ENCODE measurements at regions not wholly inside any gene's neighbourhood (a gene's known extent, or its start where the extent isn't known, plus 50 kb on each side); places are given as distances from the start of the nearest gene placed in this dataset.

DNA sequence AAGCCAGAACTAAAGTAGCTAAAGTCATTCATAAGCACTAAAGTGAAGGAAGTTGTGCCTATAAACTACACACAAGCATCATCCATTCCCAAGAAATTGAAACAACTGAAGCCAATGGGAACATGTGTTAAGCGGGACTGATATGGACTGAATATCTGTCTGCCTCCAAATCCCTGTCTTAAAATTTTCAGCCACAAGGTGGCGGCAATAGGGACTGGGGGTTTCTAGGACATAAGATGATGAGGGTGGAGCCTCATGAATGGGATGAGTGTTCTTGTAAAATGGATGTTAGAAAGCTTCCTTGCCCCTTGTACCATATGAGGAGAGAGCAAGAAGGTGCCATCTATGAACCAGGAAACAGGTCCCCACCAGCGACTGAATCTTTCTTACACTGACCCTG is 1317.5 kb downstream of the CDY2B start:
- TF ChIP-seq, protein P1, sequence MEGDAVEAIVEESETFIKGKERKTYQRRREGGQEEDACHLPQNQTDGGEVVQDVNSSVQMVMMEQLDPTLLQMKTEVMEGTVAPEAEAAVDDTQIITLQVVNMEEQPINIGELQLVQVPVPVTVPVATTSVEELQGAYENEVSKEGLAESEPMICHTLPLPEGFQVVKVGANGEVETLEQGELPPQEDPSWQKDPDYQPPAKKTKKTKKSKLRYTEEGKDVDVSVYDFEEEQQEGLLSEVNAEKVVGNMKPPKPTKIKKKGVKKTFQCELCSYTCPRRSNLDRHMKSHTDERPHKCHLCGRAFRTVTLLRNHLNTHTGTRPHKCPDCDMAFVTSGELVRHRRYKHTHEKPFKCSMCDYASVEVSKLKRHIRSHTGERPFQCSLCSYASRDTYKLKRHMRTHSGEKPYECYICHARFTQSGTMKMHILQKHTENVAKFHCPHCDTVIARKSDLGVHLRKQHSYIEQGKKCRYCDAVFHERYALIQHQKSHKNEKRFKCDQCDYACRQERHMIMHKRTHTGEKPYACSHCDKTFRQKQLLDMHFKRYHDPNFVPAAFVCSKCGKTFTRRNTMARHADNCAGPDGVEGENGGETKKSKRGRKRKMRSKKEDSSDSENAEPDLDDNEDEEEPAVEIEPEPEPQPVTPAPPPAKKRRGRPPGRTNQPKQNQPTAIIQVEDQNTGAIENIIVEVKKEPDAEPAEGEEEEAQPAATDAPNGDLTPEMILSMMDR (IDR thresholded peaks at IDR 0.05; ENCODE audit: low read depth, low read length, missing input control), result no peak
- no peak for TF ChIP-seq GABPA (IDR thresholded peaks at IDR 0.05 in 1 of 2, conservative IDR thresholded peaks at IDR 0.05 in 1 of 2)
- TF ChIP-seq, protein P2, sequence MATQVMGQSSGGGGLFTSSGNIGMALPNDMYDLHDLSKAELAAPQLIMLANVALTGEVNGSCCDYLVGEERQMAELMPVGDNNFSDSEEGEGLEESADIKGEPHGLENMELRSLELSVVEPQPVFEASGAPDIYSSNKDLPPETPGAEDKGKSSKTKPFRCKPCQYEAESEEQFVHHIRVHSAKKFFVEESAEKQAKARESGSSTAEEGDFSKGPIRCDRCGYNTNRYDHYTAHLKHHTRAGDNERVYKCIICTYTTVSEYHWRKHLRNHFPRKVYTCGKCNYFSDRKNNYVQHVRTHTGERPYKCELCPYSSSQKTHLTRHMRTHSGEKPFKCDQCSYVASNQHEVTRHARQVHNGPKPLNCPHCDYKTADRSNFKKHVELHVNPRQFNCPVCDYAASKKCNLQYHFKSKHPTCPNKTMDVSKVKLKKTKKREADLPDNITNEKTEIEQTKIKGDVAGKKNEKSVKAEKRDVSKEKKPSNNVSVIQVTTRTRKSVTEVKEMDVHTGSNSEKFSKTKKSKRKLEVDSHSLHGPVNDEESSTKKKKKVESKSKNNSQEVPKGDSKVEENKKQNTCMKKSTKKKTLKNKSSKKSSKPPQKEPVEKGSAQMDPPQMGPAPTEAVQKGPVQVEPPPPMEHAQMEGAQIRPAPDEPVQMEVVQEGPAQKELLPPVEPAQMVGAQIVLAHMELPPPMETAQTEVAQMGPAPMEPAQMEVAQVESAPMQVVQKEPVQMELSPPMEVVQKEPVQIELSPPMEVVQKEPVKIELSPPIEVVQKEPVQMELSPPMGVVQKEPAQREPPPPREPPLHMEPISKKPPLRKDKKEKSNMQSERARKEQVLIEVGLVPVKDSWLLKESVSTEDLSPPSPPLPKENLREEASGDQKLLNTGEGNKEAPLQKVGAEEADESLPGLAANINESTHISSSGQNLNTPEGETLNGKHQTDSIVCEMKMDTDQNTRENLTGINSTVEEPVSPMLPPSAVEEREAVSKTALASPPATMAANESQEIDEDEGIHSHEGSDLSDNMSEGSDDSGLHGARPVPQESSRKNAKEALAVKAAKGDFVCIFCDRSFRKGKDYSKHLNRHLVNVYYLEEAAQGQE (IDR thresholded peaks at IDR 0.05), result no peak
- TF ChIP-seq, protein P3, sequence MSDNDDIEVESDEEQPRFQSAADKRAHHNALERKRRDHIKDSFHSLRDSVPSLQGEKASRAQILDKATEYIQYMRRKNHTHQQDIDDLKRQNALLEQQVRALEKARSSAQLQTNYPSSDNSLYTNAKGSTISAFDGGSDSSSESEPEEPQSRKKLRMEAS (IDR thresholded peaks at IDR 0.05), result no peak
- TF ChIP-seq RAD21 (IDR thresholded peaks at IDR 0.05), result no peak
- TF ChIP-seq TAF1 (conservative IDR thresholded peaks at IDR 0.05), result no peak
- TF ChIP-seq YY1 (IDR thresholded peaks at IDR 0.05), result no peak
- no peak for TF ChIP-seq HNF4A (conservative IDR thresholded peaks at IDR 0.05)
- TF ChIP-seq FOXA1 (IDR thresholded peaks at IDR 0.05), result no peak
- TF ChIP-seq, protein P4, sequence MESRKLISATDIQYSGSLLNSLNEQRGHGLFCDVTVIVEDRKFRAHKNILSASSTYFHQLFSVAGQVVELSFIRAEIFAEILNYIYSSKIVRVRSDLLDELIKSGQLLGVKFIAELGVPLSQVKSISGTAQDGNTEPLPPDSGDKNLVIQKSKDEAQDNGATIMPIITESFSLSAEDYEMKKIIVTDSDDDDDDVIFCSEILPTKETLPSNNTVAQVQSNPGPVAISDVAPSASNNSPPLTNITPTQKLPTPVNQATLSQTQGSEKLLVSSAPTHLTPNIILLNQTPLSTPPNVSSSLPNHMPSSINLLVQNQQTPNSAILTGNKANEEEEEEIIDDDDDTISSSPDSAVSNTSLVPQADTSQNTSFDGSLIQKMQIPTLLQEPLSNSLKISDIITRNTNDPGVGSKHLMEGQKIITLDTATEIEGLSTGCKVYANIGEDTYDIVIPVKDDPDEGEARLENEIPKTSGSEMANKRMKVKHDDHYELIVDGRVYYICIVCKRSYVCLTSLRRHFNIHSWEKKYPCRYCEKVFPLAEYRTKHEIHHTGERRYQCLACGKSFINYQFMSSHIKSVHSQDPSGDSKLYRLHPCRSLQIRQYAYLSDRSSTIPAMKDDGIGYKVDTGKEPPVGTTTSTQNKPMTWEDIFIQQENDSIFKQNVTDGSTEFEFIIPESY (IDR thresholded peaks at IDR 0.05), result no peak
- TF ChIP-seq JUND (IDR thresholded peaks at IDR 0.05), result no peak
- TF ChIP-seq SP1 (IDR thresholded peaks at IDR 0.05), result no peak
- no peak for TF ChIP-seq HNF4G (IDR thresholded peaks at IDR 0.05)

All from liver (tissue), 3 donors.